Ovary (tissue), 3 donors: ENCODE measurements at regions not wholly inside any gene's neighbourhood (a gene's known extent, or its start where the extent isn't known, plus 50 kb on each side); places are given as distances from the start of the nearest gene placed in this dataset.

Experiments
- EP300 ChIP-seq: sonication (generic); formaldehyde crosslinking; IDR thresholded peaks from one replicate; pipeline ENCODE4 v1.6.1; 2017; ENCODE audit warnings: antibody characterized with exemption
- POLR2A ChIP-seq: fragments of 450-650 bp; IDR thresholded peaks from one replicate; pipeline ENCODE4 v1.6.1; 2017; ENCODE audit warnings: antibody characterized with exemption, mild to moderate bottlenecking, moderate library complexity
- TF ChIP-seq, protein P1 (sequence below), 3 donors: fragments of 450-650 bp in 2 of 3; fragments of 200-600 bp in 1 of 3; IDR thresholded peaks; one replicate each; pipeline versions ENCODE4 v1.5.1 to v1.8.0; 2016 to 2022; ENCODE audit warnings: antibody characterized with exemption in 3 of 3, mild to moderate bottlenecking in 1 of 3
- donor health status: DM: no; HTN: no; CAD: no.

DNA sequence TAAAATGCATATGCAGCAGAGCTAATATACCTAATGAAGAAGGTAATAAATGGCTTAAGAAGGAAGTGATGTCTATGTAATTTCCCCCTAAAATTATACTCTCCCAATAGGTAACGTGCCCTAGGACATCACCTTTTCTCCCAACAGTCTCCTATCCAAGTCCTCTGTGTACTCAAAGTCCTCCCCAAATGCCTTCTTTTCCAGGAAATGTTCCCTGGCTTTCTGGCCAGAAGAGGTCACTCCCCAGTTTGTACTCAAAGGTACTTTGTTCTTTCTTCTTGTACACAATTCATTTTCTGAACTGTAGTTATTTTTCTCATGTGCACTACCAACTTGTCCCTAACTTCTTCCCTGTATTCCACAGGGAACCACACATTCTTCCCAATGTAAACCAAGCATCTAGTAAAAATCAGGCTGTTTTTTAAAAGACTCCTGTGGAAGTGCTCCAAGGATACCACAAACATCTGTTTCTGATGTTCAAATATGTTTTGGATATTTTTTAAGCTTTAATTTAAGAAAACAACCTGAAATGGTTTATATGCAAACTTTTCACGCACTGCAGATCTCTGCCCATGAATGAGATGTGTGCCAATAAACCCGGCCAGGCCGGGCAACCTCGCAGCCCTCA is 262.3 kb upstream of the KLF14 start:
- TF ChIP-seq POLR2A (no peak), EP300 (no peak)
- TF ChIP-seq, protein P1, sequence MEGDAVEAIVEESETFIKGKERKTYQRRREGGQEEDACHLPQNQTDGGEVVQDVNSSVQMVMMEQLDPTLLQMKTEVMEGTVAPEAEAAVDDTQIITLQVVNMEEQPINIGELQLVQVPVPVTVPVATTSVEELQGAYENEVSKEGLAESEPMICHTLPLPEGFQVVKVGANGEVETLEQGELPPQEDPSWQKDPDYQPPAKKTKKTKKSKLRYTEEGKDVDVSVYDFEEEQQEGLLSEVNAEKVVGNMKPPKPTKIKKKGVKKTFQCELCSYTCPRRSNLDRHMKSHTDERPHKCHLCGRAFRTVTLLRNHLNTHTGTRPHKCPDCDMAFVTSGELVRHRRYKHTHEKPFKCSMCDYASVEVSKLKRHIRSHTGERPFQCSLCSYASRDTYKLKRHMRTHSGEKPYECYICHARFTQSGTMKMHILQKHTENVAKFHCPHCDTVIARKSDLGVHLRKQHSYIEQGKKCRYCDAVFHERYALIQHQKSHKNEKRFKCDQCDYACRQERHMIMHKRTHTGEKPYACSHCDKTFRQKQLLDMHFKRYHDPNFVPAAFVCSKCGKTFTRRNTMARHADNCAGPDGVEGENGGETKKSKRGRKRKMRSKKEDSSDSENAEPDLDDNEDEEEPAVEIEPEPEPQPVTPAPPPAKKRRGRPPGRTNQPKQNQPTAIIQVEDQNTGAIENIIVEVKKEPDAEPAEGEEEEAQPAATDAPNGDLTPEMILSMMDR (IDR thresholded peaks at IDR 0.05) = no peak
